Activated CD4-positive, alpha-beta memory T cell treated with anti-CD3 and anti-CD28 coated beads, Interleukin-2, amount 10 ng/mL, durations not matched to agents 7 days and 5 days (primary cell): ENCODE measurements at regions not wholly inside any gene's neighbourhood (a gene's known extent, or its start where the extent isn't known, plus 50 kb on each side); places are given as distances from the start of the nearest gene placed in this dataset.
"Not testable (repeated sequence)": the region's sequence is repeated elsewhere in the genome, so short reads cannot be mapped to it uniquely, and the experiment has no call there.

Source experiments
- CTCF ChIA-PET: fragments of 350-600 bp; sonication (Branson Sonifier 250); formaldehyde crosslinking; loops from one replicate; lab custom pipeline; 2021; ENCODE audit warnings: antibody characterized with exemption, inconsistent platforms; lab: Charles Lee
- POLR2A ChIA-PET: fragments of 350-600 bp; sonication (Branson Sonifier 250); formaldehyde crosslinking; loops from one replicate; lab custom pipeline; 2021; ENCODE audit warnings: antibody characterized with exemption; lab: Charles Lee
- DNase-seq: peaks from one replicate; pipeline ENCODE4 v3.0.0-alpha.2; 2020
- H3K27ac Mint-ChIP-seq: one replicate; pipeline ENCODE4 v1.8.0; 2021; ENCODE audit warnings: mild to moderate bottlenecking, mixed read lengths
- H3K27me3 Mint-ChIP-seq: one replicate; pipeline ENCODE4 v1.8.0; 2021; ENCODE audit warnings: mixed read lengths
- H3K36me3 Mint-ChIP-seq: one replicate; pipeline ENCODE4 v1.8.0; 2021; ENCODE audit warnings: low read depth, mixed read lengths
- H3K4me1 Mint-ChIP-seq: one replicate; pipeline ENCODE4 v1.8.0; 2021; ENCODE audit warnings: mixed read lengths
- H3K4me3 Mint-ChIP-seq: one replicate; pipeline ENCODE4 v1.8.0; 2021; ENCODE audit warnings: mild to moderate bottlenecking, mixed read lengths
- H3K9me3 Mint-ChIP-seq: one replicate; pipeline ENCODE4 v1.8.0; 2021; ENCODE audit warnings: mixed read lengths

GRCh38 chr19:29154163-29154562 is 58.8 kb downstream of the UQCRFS1 start:
- Mint-ChIP-seq H3K27ac (no peak overlapping the region), H3K36me3 (no peaks in the 10 kb centered on the region), H3K4me1 (no peaks in the 10 kb centered on the region), H3K9me3 (no peaks in the 10 kb centered on the region), H3K27me3 (no peaks in the 10 kb centered on the region), H3K4me3 (no peak overlapping the region)
- DNase-seq, result no peak
- POLR2A ChIA-PET, result no interaction called here
- CTCF ChIA-PET, result no interaction called here

- Mint-ChIP-seq H3K36me3 (no peaks in the 10 kb centered on the region), H3K9me3 (peaks cover 3% of the 10 kb centered on the region), H3K27ac (no peak overlapping the region), H3K27me3 (no peaks in the 10 kb centered on the region), H3K4me3 (no peak overlapping the region), H3K4me1 (no peaks in the 10 kb centered on the region)
- no peak for DNase-seq
- ChIA-PET CTCF (no interaction called here), POLR2A (no interaction called here)
Measured at GRCh38 chr19:29145756-29146155, 67.2 kb downstream of the UQCRFS1 start.

- CTCF ChIA-PET, result no interaction called here
- no peak for DNase-seq
- Mint-ChIP-seq H3K9me3 (peaks cover 21% of the 10 kb centered on the region), H3K27ac (no peak overlapping the region), H3K27me3 (no peaks in the 10 kb centered on the region), H3K4me1 (no peaks in the 10 kb centered on the region), H3K36me3 (no peaks in the 10 kb centered on the region), H3K4me3 (no peak overlapping the region)
- POLR2A ChIA-PET, result no interaction called here
Measured at GRCh38 chr19:29143183-29143582, 69.8 kb downstream of the UQCRFS1 start.

GRCh38 chr19:29139227-29139626 is 73.7 kb downstream of the UQCRFS1 start:
- no peaks in the 10 kb centered on the region for H3K36me3 Mint-ChIP-seq
- H3K4me3 Mint-ChIP-seq, result no peak overlapping the region
- peaks cover 23% of the 10 kb centered on the region for H3K9me3 Mint-ChIP-seq
- POLR2A ChIA-PET, result no interaction called here
- no peaks in the 10 kb centered on the region for H3K27me3 Mint-ChIP-seq
- DNase-seq, result no peak
- CTCF ChIA-PET, result no interaction called here
- no peaks in the 10 kb centered on the region for H3K4me1 Mint-ChIP-seq
- no peak overlapping the region for H3K27ac Mint-ChIP-seq

- CTCF ChIA-PET, POLR2A ChIA-PET: not testable (repeated sequence)
- peaks cover 23% of the 10 kb centered on the region for H3K9me3 Mint-ChIP-seq
Measured at GRCh38 chr19:29138206-29138605, 74.7 kb downstream of the UQCRFS1 start.

GRCh38 chr19:29131456-29131855 is 81.5 kb downstream of the UQCRFS1 start:
- H3K27me3 Mint-ChIP-seq, result no peaks in the 10 kb centered on the region
- peaks cover 2% of the 10 kb centered on the region for H3K9me3 Mint-ChIP-seq
- POLR2A ChIA-PET, result no interaction called here
- H3K4me1 Mint-ChIP-seq, result no peaks in the 10 kb centered on the region
- CTCF ChIA-PET, result no interaction called here
- no peak for DNase-seq
- H3K36me3 Mint-ChIP-seq, result no peaks in the 10 kb centered on the region
- no peak overlapping the region for H3K27ac Mint-ChIP-seq
- no peak overlapping the region for H3K4me3 Mint-ChIP-seq

More at GRCh38 chr19:29138206-29138605, 74.7 kb downstream of the UQCRFS1 start:
- H3K27ac Mint-ChIP-seq, DNase-seq, H3K27me3 Mint-ChIP-seq, H3K4me1 Mint-ChIP-seq, H3K4me3 Mint-ChIP-seq, H3K36me3 Mint-ChIP-seq: not testable (repeated sequence)

- CTCF ChIA-PET, result no interaction called here
- Mint-ChIP-seq H3K27me3 (no peaks in the 10 kb centered on the region), H3K4me3 (no peak overlapping the region), H3K27ac (no peak overlapping the region), H3K4me1 (no peaks in the 10 kb centered on the region), H3K36me3 (no peaks in the 10 kb centered on the region), H3K9me3 (no peaks in the 10 kb centered on the region)
- no peak for DNase-seq
- POLR2A ChIA-PET, result no interaction called here
Measured at GRCh38 chr19:29129148-29129547, 83.8 kb downstream of the UQCRFS1 start.

GRCh38 chr19:29128203-29128602 is 84.7 kb downstream of the UQCRFS1 start:
- H3K4me1 Mint-ChIP-seq, result no peaks in the 10 kb centered on the region
- H3K27ac Mint-ChIP-seq, result no peak overlapping the region
- CTCF ChIA-PET, result no interaction called here
- H3K36me3 Mint-ChIP-seq, result no peaks in the 10 kb centered on the region
- H3K27me3 Mint-ChIP-seq, result no peaks in the 10 kb centered on the region
- DNase-seq, result no peak
- no peaks in the 10 kb centered on the region for H3K9me3 Mint-ChIP-seq
- POLR2A ChIA-PET, result no interaction called here
- no peak overlapping the region for H3K4me3 Mint-ChIP-seq

GRCh38 chr19:29122185-29122584 is 90.8 kb downstream of the UQCRFS1 start:
- Mint-ChIP-seq H3K36me3 (no peaks in the 10 kb centered on the region), H3K27me3 (no peaks in the 10 kb centered on the region), H3K9me3 (no peaks in the 10 kb centered on the region), H3K4me1 (no peaks in the 10 kb centered on the region), H3K27ac (no peak overlapping the region), H3K4me3 (no peak overlapping the region)
- CTCF ChIA-PET, result no interaction called here
- DNase-seq, result no peak
- POLR2A ChIA-PET, result no interaction called here

- no peaks in the 10 kb centered on the region for H3K36me3 Mint-ChIP-seq
- no peak overlapping the region for H3K27ac Mint-ChIP-seq
- no peaks in the 10 kb centered on the region for H3K4me1 Mint-ChIP-seq
- DNase-seq, result no peak
- H3K9me3 Mint-ChIP-seq, result no peaks in the 10 kb centered on the region
- no peak overlapping the region for H3K4me3 Mint-ChIP-seq
- POLR2A ChIA-PET, result no interaction called here
- H3K27me3 Mint-ChIP-seq, result no peaks in the 10 kb centered on the region
- CTCF ChIA-PET, result no interaction called here
Measured at GRCh38 chr19:29121684-29122083, 91.3 kb downstream of the UQCRFS1 start.

GRCh38 chr19:29120466-29120865 is 92.5 kb downstream of the UQCRFS1 start:
- POLR2A ChIA-PET, result no interaction called here
- Mint-ChIP-seq H3K4me1 (no peaks in the 10 kb centered on the region), H3K36me3 (no peaks in the 10 kb centered on the region), H3K4me3 (no peak overlapping the region), H3K9me3 (no peaks in the 10 kb centered on the region), H3K27ac (no peak overlapping the region), H3K27me3 (no peaks in the 10 kb centered on the region)
- DNase-seq, result no peak
- CTCF ChIA-PET, result no interaction called here

GRCh38 chr19:29119590-29119989 is 93.4 kb downstream of the UQCRFS1 start:
- no peak overlapping the region for H3K27ac Mint-ChIP-seq
- ChIA-PET POLR2A (no interaction called here), CTCF (interaction anchor here (1.0 kb wide), 1 partner anchor 140 kb away, joined by 3 read pairs; no protein-coding TSS in a partner anchor)
- DNase-seq, result no peak
- no peaks in the 10 kb centered on the region for H3K9me3 Mint-ChIP-seq
- H3K27me3 Mint-ChIP-seq, result no peaks in the 10 kb centered on the region
- no peak overlapping the region for H3K4me3 Mint-ChIP-seq
- no peaks in the 10 kb centered on the region for H3K4me1 Mint-ChIP-seq
- H3K36me3 Mint-ChIP-seq, result no peaks in the 10 kb centered on the region

GRCh38 chr19:29118389-29118788 is 94.6 kb downstream of the UQCRFS1 start:
- Mint-ChIP-seq H3K36me3 (no peaks in the 10 kb centered on the region), H3K4me3 (no peak overlapping the region), H3K4me1 (no peaks in the 10 kb centered on the region), H3K27me3 (no peaks in the 10 kb centered on the region), H3K27ac (no peak overlapping the region), H3K9me3 (no peaks in the 10 kb centered on the region)
- CTCF ChIA-PET, result interaction anchor here (0.6 kb wide), 1 partner anchor 1495 kb away, joined by 3 read pairs; no protein-coding TSS in a partner anchor
- no peak for DNase-seq
- POLR2A ChIA-PET, result no interaction called here

- Mint-ChIP-seq H3K27ac (no peak overlapping the region), H3K4me3 (no peak overlapping the region), H3K9me3 (no peaks in the 10 kb centered on the region), H3K27me3 (no peaks in the 10 kb centered on the region), H3K36me3 (no peaks in the 10 kb centered on the region), H3K4me1 (no peaks in the 10 kb centered on the region)
- ChIA-PET CTCF (interaction anchor here (0.6 kb wide), 1 partner anchor 1495 kb away, joined by 3 read pairs; no protein-coding TSS in a partner anchor), POLR2A (no interaction called here)
- no peak for DNase-seq
Measured at GRCh38 chr19:29117926-29118325, 95.0 kb downstream of the UQCRFS1 start.
